ENCODE measurements at regions not wholly inside any gene's neighbourhood (a gene's known extent, or its start where the extent isn't known, plus 50 kb on each side); places are given as distances from the start of the nearest gene placed in this dataset.

- TF ChIP-seq POLR2A (IDR thresholded peaks at IDR 0.05) (no peak), EP300 (IDR thresholded peaks at IDR 0.05; ENCODE audit: low read depth) (no peak), POLR2AphosphoS5 (IDR thresholded peaks at IDR 0.05) (no peak)
- TF ChIP-seq, protein P1, sequence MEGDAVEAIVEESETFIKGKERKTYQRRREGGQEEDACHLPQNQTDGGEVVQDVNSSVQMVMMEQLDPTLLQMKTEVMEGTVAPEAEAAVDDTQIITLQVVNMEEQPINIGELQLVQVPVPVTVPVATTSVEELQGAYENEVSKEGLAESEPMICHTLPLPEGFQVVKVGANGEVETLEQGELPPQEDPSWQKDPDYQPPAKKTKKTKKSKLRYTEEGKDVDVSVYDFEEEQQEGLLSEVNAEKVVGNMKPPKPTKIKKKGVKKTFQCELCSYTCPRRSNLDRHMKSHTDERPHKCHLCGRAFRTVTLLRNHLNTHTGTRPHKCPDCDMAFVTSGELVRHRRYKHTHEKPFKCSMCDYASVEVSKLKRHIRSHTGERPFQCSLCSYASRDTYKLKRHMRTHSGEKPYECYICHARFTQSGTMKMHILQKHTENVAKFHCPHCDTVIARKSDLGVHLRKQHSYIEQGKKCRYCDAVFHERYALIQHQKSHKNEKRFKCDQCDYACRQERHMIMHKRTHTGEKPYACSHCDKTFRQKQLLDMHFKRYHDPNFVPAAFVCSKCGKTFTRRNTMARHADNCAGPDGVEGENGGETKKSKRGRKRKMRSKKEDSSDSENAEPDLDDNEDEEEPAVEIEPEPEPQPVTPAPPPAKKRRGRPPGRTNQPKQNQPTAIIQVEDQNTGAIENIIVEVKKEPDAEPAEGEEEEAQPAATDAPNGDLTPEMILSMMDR (IDR thresholded peaks at IDR 0.05), result no peak
- 41 to 52% methylated on average over 4 to 9 of the region's 9 CpGs for WGBS, 2 donors (ENCODE audit: low coverage in 1 of 2)
- no peaks in the 10 kb centered on the region for H3K36me3 ChIP-seq
- in situ Hi-C loops (cut with MboI; ENCODE audit: low pct_ligation_motif_present in 1 of 4, low pct_unique_long_range_greater_than_20kb in 1 of 4, low sequenced_read_pairs in 3 of 4), result no loop called here
- intact Hi-C loops (cut with DNase I; ENCODE audit: low total_unique reads), result no loop called here
- no peaks in the 10 kb centered on the region for H3K9me3 ChIP-seq
- H3K4me3 ChIP-seq, result peak overlapping the region in 3 of 4 donors; percentile 23 to 48 (median 29)
- peaks cover 7 to 17% (median 9%) of the 10 kb centered on the region in 4 donors for H3K4me1 ChIP-seq
- no peaks in the 10 kb centered on the region for H3K27me3 ChIP-seq
- H3K27ac ChIP-seq, result peak overlapping the region; percentile 15 to 59 (median 46)
- no peak for DNase-seq
These were observed 79.8 kb upstream of the MEF2A start for GRCh38 chr15:99485992-99486370.

- peak; percentile 61 for DNase-seq
- in situ Hi-C loops (cut with MboI; ENCODE audit: low pct_ligation_motif_present in 1 of 4, low pct_unique_long_range_greater_than_20kb in 1 of 4, low sequenced_read_pairs in 3 of 4) (no loop called here), intact Hi-C loops (cut with DNase I; ENCODE audit: low total_unique reads) (no loop called here)
- Histone ChIP-seq H3K4me1 (peaks cover 7 to 17% (median 9%) of the 10 kb centered on the region in 4 donors), H3K4me3 (peak overlapping the region; percentile 22 to 48 (median 26)), H3K36me3 (no peaks in the 10 kb centered on the region), H3K27me3 (no peaks in the 10 kb centered on the region), H3K9me3 (no peaks in the 10 kb centered on the region), H3K27ac (peak overlapping the region; percentile 15 to 59 (median 46))
- 10 to 13% methylated on average over 4 to 26 of the region's 31 CpGs for WGBS, 2 donors (ENCODE audit: low coverage in 1 of 2)
- TF ChIP-seq, protein P1 (IDR thresholded peaks at IDR 0.05), result no peak
- TF ChIP-seq EP300 (IDR thresholded peaks at IDR 0.05; ENCODE audit: low read depth), result no peak
- no peak for TF ChIP-seq POLR2AphosphoS5 (IDR thresholded peaks at IDR 0.05)
- TF ChIP-seq POLR2A (IDR thresholded peaks at IDR 0.05), result no peak
These were observed 79.1 kb upstream of the MEF2A start for GRCh38 chr15:99486371-99487336.

DNA sequence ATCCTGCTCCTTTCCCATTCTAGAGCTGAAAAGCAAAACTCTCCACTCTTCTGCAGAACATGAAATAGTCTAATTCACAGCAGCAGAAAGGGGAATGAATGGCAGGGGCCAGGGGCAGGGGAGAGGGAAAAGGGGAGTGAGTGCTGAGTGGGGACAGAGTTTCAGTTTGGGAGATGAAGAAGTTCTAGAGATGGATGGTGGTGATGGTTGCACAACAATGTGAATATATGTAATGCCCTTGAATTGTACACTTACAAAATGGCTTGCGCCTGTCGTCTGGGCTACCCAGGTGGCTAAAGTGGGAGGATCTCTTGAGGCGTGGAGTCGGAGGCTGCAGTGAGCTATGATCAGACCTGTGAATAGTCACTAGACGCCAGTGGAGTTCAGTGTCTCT, 78.5 kb upstream of the MEF2A start:
- H3K4me3 ChIP-seq, result no peak overlapping the region
- TF ChIP-seq POLR2A (IDR thresholded peaks at IDR 0.05), result no peak
- no peak for TF ChIP-seq EP300 (IDR thresholded peaks at IDR 0.05; ENCODE audit: low read depth)
- TF ChIP-seq POLR2AphosphoS5 (IDR thresholded peaks at IDR 0.05), result no peak
- TF ChIP-seq, protein P1 (IDR thresholded peaks at IDR 0.05), result no peak
- in situ Hi-C loops (cut with MboI; ENCODE audit: low pct_ligation_motif_present in 1 of 4, low pct_unique_long_range_greater_than_20kb in 1 of 4, low sequenced_read_pairs in 3 of 4) (no loop called here), intact Hi-C loops (cut with DNase I; ENCODE audit: low total_unique reads) (no loop called here)
- H3K4me1 ChIP-seq, result peaks cover 7 to 17% (median 9%) of the 10 kb centered on the region in 4 donors
- H3K9me3 ChIP-seq, result no peaks in the 10 kb centered on the region
- H3K27ac ChIP-seq, result peak overlapping the region; percentile 15 to 59 (median 46)
- WGBS, 2 donors (ENCODE audit: low coverage in 1 of 2), result 84% methylated on average over 5 of the region's 5 CpGs; no CpG with 5 or more reads in 1 of the 2 donors
- H3K36me3 ChIP-seq, result no peaks in the 10 kb centered on the region
- no peak for DNase-seq
- no peaks in the 10 kb centered on the region for H3K27me3 ChIP-seq

- TF ChIP-seq POLR2A (IDR thresholded peaks at IDR 0.05) (no peak), POLR2AphosphoS5 (IDR thresholded peaks at IDR 0.05) (no peak), EP300 (IDR thresholded peaks at IDR 0.05; ENCODE audit: low read depth) (no peak)
- TF ChIP-seq, protein P1 (IDR thresholded peaks at IDR 0.05), result no peak
- DNase-seq, result no peak
- no peak overlapping the region for H3K4me3 ChIP-seq
- H3K27ac ChIP-seq, result no peak overlapping the region
- intact Hi-C loops (cut with DNase I; ENCODE audit: low total_unique reads) (no loop called here), in situ Hi-C loops (cut with MboI; ENCODE audit: low pct_ligation_motif_present in 1 of 4, low pct_unique_long_range_greater_than_20kb in 1 of 4, low sequenced_read_pairs in 3 of 4) (no loop called here)
- 98% methylated on average over 6 of the region's 6 CpGs; no CpG with 5 or more reads in 1 of the 2 donors for WGBS, 2 donors (ENCODE audit: low coverage in 1 of 2)
- H3K27me3 ChIP-seq, result no peaks in the 10 kb centered on the region
- H3K4me1 ChIP-seq, result peaks cover 0 to 13% (median 2%) of the 10 kb centered on the region in 4 donors
- no peaks in the 10 kb centered on the region for H3K9me3 ChIP-seq
- H3K36me3 ChIP-seq, result no peaks in the 10 kb centered on the region
These were observed 73.5 kb upstream of the MEF2A start for GRCh38 chr15:99492275-99492674.

Data from transverse colon (tissue), 4 donors.